ENCODE measurements at regions not wholly inside any gene's neighbourhood (a gene's known extent, or its start where the extent isn't known, plus 50 kb on each side); places are given as distances from the start of the nearest gene placed in this dataset.

- no peak for TF ChIP-seq CTCF (IDR thresholded peaks at IDR 0.05; ENCODE audit: insufficient read depth, low read length)
- no peak for TF ChIP-seq GABPA (IDR thresholded peaks at IDR 0.05; ENCODE audit: low read depth)
These were observed 129.5 kb downstream of the PCDH10 start for GRCh38 chr4:133278591-133278990.
